Astrocyte (in vitro differentiated cells and primary cell): ENCODE measurements at regions not wholly inside any gene's neighbourhood (a gene's known extent, or its start where the extent isn't known, plus 50 kb on each side); places are given as distances from the start of the nearest gene placed in this dataset.
A peak's percentile ranks its signal among the peaks of the same experiment; 100 is the strongest.

Experiments used
- DNase-seq: peaks from one replicate; pipeline ENCODE4 v3.0.0-alpha.2; 2010; ENCODE audit warnings: low read depth
- FAIRE-seq: peaks from 2 replicates; lab custom pipeline; 2011; peaks lifted over from hg19 to GRCh38; lab: Jason Lieb, UNC
- H2AFZ ChIP-seq: 2 replicates; pipeline ENCODE4 v1.6.0; 2012; ENCODE audit warnings: low read depth, low read length, inconsistent platforms
- H3K27ac ChIP-seq: 2 replicates; pipeline ENCODE4 v1.5.1; 2011; ENCODE audit warnings: low read depth, low read length, inconsistent platforms
- H3K27me3 ChIP-seq: 2 replicates; pipeline ENCODE4 v1.6.0; 2011; ENCODE audit warnings: low read length, inconsistent platforms; ENCODE audit not compliant: insufficient read depth
- H3K36me3 ChIP-seq: 2 replicates; pipeline ENCODE4 v1.5.1; 2011; ENCODE audit warnings: low read length, inconsistent platforms; ENCODE audit not compliant: insufficient read depth
- H3K4me1 ChIP-seq: 2 replicates; pipeline ENCODE4 v1.5.1; 2011; ENCODE audit warnings: low read length, inconsistent platforms; ENCODE audit not compliant: insufficient read depth
- H3K4me2 ChIP-seq: 2 replicates; pipeline ENCODE4 v1.6.0; 2012; ENCODE audit warnings: low read length, inconsistent platforms
- H3K4me3 ChIP-seq: 2 replicates; pipeline ENCODE4 v1.5.1; 2011; ENCODE audit warnings: low read depth, mild to moderate bottlenecking, low read length, inconsistent platforms; ENCODE audit not compliant: insufficient read depth
- H3K79me2 ChIP-seq: 2 replicates; pipeline ENCODE4 v1.6.0; 2012; ENCODE audit warnings: mild to moderate bottlenecking, low read length, inconsistent platforms; ENCODE audit not compliant: insufficient read depth
- H3K9ac ChIP-seq: 2 replicates; pipeline ENCODE4 v1.6.0; 2012; ENCODE audit warnings: mild to moderate bottlenecking, low read length, inconsistent platforms
- H3K9me3 ChIP-seq: 2 replicates; pipeline ENCODE4 v1.5.1; 2012; ENCODE audit warnings: low read depth, mild to moderate bottlenecking, low read length, inconsistent platforms; ENCODE audit not compliant: insufficient read depth
- H4K20me1 ChIP-seq: 2 replicates; pipeline ENCODE4 v1.6.0; 2012; ENCODE audit warnings: low read length, inconsistent platforms; ENCODE audit not compliant: insufficient read depth
- H3K27ac Mint-ChIP-seq: one replicate; pipeline ENCODE4 v1.8.0; 2021; ENCODE audit warnings: mild to moderate bottlenecking, mixed read lengths; ENCODE audit not compliant: unreplicated experiment
- H3K27me3 Mint-ChIP-seq: one replicate; pipeline ENCODE4 v1.8.0; 2021; ENCODE audit warnings: low read depth, mixed read lengths; ENCODE audit not compliant: unreplicated experiment
- H3K36me3 Mint-ChIP-seq: one replicate; pipeline ENCODE4 v1.8.0; 2021; ENCODE audit warnings: low read depth, mixed read lengths; ENCODE audit not compliant: unreplicated experiment
- H3K4me1 Mint-ChIP-seq: one replicate; pipeline ENCODE4 v1.8.0; 2021; ENCODE audit warnings: low read depth, mixed read lengths; ENCODE audit not compliant: unreplicated experiment
- H3K4me3 Mint-ChIP-seq: one replicate; pipeline ENCODE4 v1.8.0; 2021; ENCODE audit warnings: mild to moderate bottlenecking, moderate library complexity, mixed read lengths; ENCODE audit not compliant: unreplicated experiment
- H3K9me3 Mint-ChIP-seq: one replicate; pipeline ENCODE4 v1.8.0; 2021; ENCODE audit warnings: mild to moderate bottlenecking, mixed read lengths; ENCODE audit not compliant: unreplicated experiment
- EZH2 ChIP-seq: IDR thresholded peaks from 2 replicates; pipeline ENCODE4 v1.6.1; 2012; ENCODE audit warnings: mild to moderate bottlenecking, low read length, inconsistent platforms; ENCODE audit not compliant: insufficient read depth
- TF ChIP-seq, protein P1 (sequence below): IDR thresholded peaks from 2 replicates; pipeline ENCODE4 v1.5.1; 2011; ENCODE audit warnings: low read depth, mild to moderate bottlenecking, inconsistent platforms, low read length, moderate library complexity; ENCODE audit not compliant: insufficient read depth

DNA sequence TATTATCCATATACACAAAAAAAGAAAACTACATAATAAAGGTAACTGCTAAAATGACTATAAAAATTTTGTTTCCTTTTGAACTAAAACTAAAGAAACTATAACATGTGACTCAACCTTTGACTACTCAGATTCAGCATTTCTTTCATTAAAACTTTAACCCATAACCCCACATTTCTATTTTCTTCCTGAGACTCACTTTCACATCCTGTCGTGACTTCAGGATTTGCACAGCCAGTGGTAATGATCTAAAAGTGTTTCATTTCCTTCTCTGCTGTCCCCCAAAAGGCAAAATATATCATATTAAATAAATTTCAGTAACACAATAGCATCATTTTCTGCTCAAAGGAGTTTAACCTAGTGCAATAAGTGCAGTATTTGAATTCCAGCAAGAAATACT is 1022.4 kb upstream of the DIAPH2 start:
- H3K27ac ChIP-seq = no peak overlapping the region
- Mint-ChIP-seq H3K9me3 (no peaks in the 10 kb centered on the region), H3K4me1 (no peaks in the 10 kb centered on the region), H3K4me3 (no peak overlapping the region), H3K27me3 (no peaks in the 10 kb centered on the region), H3K36me3 (no peaks in the 10 kb centered on the region), H3K27ac (no peak overlapping the region)
- DNase-seq = no peak
- H3K9me3 ChIP-seq = no peaks in the 10 kb centered on the region
- H4K20me1 ChIP-seq = no peaks in the 10 kb centered on the region
- no peaks in the 10 kb centered on the region for H3K4me1 ChIP-seq
- FAIRE-seq = peak; percentile 45
- H3K36me3 ChIP-seq = no peaks in the 10 kb centered on the region
- no peak overlapping the region for H2AFZ ChIP-seq
- no peak overlapping the region for H3K9ac ChIP-seq
- TF ChIP-seq EZH2 = no peak
- TF ChIP-seq, protein P1, sequence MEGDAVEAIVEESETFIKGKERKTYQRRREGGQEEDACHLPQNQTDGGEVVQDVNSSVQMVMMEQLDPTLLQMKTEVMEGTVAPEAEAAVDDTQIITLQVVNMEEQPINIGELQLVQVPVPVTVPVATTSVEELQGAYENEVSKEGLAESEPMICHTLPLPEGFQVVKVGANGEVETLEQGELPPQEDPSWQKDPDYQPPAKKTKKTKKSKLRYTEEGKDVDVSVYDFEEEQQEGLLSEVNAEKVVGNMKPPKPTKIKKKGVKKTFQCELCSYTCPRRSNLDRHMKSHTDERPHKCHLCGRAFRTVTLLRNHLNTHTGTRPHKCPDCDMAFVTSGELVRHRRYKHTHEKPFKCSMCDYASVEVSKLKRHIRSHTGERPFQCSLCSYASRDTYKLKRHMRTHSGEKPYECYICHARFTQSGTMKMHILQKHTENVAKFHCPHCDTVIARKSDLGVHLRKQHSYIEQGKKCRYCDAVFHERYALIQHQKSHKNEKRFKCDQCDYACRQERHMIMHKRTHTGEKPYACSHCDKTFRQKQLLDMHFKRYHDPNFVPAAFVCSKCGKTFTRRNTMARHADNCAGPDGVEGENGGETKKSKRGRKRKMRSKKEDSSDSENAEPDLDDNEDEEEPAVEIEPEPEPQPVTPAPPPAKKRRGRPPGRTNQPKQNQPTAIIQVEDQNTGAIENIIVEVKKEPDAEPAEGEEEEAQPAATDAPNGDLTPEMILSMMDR = no peak
- H3K27me3 ChIP-seq = no peaks in the 10 kb centered on the region
- H3K79me2 ChIP-seq = no peaks in the 10 kb centered on the region
- no peak overlapping the region for H3K4me2 ChIP-seq
- no peak overlapping the region for H3K4me3 ChIP-seq

DNA sequence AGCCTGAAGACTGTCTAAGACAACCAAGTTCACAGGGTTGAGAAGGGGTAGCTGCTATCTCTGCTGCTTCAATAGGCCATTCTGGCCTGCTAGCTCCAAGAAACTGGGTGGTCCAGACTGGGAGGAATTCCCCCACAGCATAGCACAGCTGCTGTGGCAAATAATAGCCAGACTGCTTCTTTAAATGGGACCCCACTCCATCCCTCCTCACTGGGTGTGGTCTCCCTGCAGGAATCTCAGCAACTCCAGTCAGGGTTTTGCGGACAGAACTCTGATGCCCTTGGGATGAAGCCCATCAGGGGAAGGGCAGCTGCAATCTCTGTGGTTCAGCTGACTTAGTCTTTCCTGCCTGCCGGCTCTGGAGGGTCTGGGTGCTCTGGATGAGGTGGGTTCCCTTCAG is 1018.6 kb upstream of the DIAPH2 start:
- no peaks in the 10 kb centered on the region for H3K4me1 ChIP-seq
- H3K36me3 ChIP-seq = no peaks in the 10 kb centered on the region
- no peak overlapping the region for H3K27ac ChIP-seq
- H3K9me3 ChIP-seq = no peaks in the 10 kb centered on the region
- no peak overlapping the region for H3K9ac ChIP-seq
- H2AFZ ChIP-seq = no peak overlapping the region
- H3K4me3 ChIP-seq = no peak overlapping the region
- TF ChIP-seq, protein P1 = no peak
- TF ChIP-seq EZH2 = no peak
- no peaks in the 10 kb centered on the region for H3K4me1 Mint-ChIP-seq
- no peaks in the 10 kb centered on the region for H3K27me3 Mint-ChIP-seq
- FAIRE-seq (no peak), DNase-seq (no peak)
- no peaks in the 10 kb centered on the region for H3K27me3 ChIP-seq
- H3K36me3 Mint-ChIP-seq = no peaks in the 10 kb centered on the region
- H3K79me2 ChIP-seq = no peaks in the 10 kb centered on the region
- H3K4me2 ChIP-seq = no peak overlapping the region
- H4K20me1 ChIP-seq = no peaks in the 10 kb centered on the region
- no peak overlapping the region for H3K4me3 Mint-ChIP-seq
- no peaks in the 10 kb centered on the region for H3K9me3 Mint-ChIP-seq
- no peak overlapping the region for H3K27ac Mint-ChIP-seq

DNA sequence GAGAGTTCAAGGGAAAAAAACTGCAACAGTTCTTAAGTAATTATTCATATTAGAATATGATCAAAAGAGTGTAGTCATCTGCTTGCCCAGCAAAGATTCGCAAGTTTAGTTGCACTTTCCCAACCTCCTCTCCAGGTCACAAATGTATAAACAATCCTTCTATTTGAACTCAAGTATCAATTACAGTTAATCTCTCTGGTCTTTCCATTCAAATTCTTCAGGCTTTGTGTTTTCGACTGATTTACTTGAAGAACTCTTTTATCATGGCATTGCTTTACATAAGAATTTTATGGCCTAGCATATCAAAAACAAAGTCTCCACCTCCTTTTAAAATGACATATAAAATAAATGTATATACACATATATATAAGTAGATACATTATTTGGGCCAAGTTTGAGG is 1009.6 kb upstream of the DIAPH2 start:
- FAIRE-seq (peak; percentile 26), DNase-seq (no peak)
- Mint-ChIP-seq H3K27me3 (no peaks in the 10 kb centered on the region), H3K4me1 (no peaks in the 10 kb centered on the region), H3K9me3 (no peaks in the 10 kb centered on the region), H3K4me3 (no peak overlapping the region), H3K27ac (no peak overlapping the region), H3K36me3 (no peaks in the 10 kb centered on the region)
- Histone ChIP-seq H3K9ac (no peak overlapping the region), H3K9me3 (no peaks in the 10 kb centered on the region), H3K4me3 (no peak overlapping the region), H3K27ac (no peak overlapping the region), H3K4me1 (no peaks in the 10 kb centered on the region), H2AFZ (no peak overlapping the region), H3K79me2 (no peaks in the 10 kb centered on the region), H3K36me3 (no peaks in the 10 kb centered on the region), H4K20me1 (no peaks in the 10 kb centered on the region), H3K27me3 (no peaks in the 10 kb centered on the region), H3K4me2 (no peak overlapping the region)
- TF ChIP-seq EZH2 = no peak
- TF ChIP-seq, protein P1 = no peak
